ENCODE measurements at regions not wholly inside any gene's neighbourhood (a gene's known extent, or its start where the extent isn't known, plus 50 kb on each side); places are given as distances from the start of the nearest gene placed in this dataset.

DNA sequence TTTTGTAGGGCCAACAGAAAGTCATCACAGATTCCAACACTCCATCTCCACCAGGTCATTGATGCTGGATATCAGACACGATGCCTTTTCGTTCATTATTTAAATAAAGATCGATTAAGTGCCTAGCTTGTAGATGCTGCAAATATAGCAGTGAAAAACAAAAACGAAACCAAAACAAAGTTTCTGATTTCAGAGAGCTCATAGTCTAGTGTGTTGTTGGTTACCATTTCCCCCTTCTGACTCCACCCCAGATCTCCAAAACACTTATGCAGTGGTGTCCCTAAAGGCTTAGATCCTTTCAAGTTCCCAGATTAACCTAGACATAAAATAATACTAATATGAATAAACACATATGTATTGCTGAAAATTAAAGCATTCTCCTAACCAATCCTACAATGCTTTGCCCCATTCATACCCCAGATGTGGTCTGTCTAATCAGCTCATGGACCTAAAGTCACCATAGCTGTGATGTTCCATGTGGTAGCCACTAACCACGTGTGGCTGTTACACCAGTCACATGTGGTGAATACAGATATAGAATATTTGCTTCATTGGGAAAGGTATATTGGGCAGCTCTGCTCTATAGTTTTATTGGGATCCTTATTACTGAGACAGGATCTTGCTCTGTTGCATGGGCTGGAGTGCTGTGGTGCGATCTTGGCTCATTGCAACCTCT lies 787.2 kb downstream of the TDRD15 start:
- no peak for TF ChIP-seq POLR2A (IDR thresholded peaks at IDR 0.05)
- TF ChIP-seq, protein P1, sequence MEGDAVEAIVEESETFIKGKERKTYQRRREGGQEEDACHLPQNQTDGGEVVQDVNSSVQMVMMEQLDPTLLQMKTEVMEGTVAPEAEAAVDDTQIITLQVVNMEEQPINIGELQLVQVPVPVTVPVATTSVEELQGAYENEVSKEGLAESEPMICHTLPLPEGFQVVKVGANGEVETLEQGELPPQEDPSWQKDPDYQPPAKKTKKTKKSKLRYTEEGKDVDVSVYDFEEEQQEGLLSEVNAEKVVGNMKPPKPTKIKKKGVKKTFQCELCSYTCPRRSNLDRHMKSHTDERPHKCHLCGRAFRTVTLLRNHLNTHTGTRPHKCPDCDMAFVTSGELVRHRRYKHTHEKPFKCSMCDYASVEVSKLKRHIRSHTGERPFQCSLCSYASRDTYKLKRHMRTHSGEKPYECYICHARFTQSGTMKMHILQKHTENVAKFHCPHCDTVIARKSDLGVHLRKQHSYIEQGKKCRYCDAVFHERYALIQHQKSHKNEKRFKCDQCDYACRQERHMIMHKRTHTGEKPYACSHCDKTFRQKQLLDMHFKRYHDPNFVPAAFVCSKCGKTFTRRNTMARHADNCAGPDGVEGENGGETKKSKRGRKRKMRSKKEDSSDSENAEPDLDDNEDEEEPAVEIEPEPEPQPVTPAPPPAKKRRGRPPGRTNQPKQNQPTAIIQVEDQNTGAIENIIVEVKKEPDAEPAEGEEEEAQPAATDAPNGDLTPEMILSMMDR (IDR thresholded peaks at IDR 0.05 in 4 of 5, conservative IDR thresholded peaks at IDR 0.05 in 1 of 5) = no peak

All from gastrocnemius medialis (tissue), 4 donors.